GM12878 (cell line): ENCODE measurements at regions not wholly inside any gene's neighbourhood (a gene's known extent, or its start where the extent isn't known, plus 50 kb on each side); places are given as distances from the start of the nearest gene placed in this dataset.
"Not testable (repeated sequence)": the region's sequence is repeated elsewhere in the genome, so short reads cannot be mapped to it uniquely, and the experiment has no call there.

Experiments used
- NR2C2 ChIP-seq: IDR thresholded peaks from 2 replicates; pipeline ENCODE4 v1.6.1; 2011; ENCODE audit warnings: borderline replicate concordance, low read depth; ENCODE audit not compliant: control insufficient read depth, insufficient read length
- POLR2A ChIP-seq: IDR thresholded peaks from 2 replicates; pipeline ENCODE4 v1.6.1; 2011; ENCODE audit warnings: low read depth, mild to moderate bottlenecking, low read length
- SIN3A ChIP-seq: IDR thresholded peaks from 2 replicates; pipeline ENCODE4 v1.6.1; 2012; ENCODE audit warnings: low read depth, low read length, improper control_type of control experiment
- SPI1 ChIP-seq: IDR thresholded peaks from 2 replicates; pipeline ENCODE4 v1.6.1; 2011; ENCODE audit warnings: low read depth, mild to moderate bottlenecking, low read length, moderate library complexity, borderline replicate concordance; ENCODE audit not compliant: insufficient read depth
- TF ChIP-seq, protein P1 (sequence below), 3 experiments: IDR thresholded peaks in 2 of 3; conservative IDR thresholded peaks in 1 of 3; 2 replicates each; pipeline ENCODE4 v1.5.1; 2011; ENCODE audit warnings: low read depth in 3 of 3, low read length in 3 of 3, mild to moderate bottlenecking in 3 of 3, control low read depth in 2 of 3, moderate library complexity in 2 of 3, inconsistent platforms in 1 of 3, mixed read lengths in 1 of 3; ENCODE audit not compliant: control insufficient read depth in 2 of 3, insufficient read depth in 1 of 3; ENCODE audit errors: extremely low read depth in 1 of 3
- TF ChIP-seq, protein P2 (sequence below): fragments of 450-650 bp; IDR thresholded peaks from 2 replicates; pipeline ENCODE4 v1.6.1; 2016; ENCODE audit warnings: mild to moderate bottlenecking, moderate library complexity, borderline replicate concordance

DNA sequence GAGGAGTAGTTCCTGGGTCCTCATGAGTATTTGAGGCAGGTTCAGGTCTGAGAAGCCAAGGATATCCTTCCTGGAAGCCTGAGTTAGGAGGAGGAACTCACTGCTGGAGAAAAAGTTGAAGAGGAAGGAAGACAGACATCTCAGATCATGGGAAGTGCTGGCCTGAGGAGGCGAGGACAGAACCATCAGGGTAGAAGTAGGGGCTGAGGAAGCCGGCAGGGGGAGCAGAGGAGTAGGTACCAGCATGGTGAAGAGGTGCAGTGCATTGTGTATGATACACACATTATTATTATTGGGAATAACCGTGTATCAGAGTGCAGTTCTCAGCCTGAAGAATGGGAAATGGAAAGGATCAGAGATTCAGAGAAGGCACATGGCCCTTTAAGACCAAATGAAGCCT is 103.2 kb upstream of the PRB2 start:
- not testable (repeated sequence) for TF ChIP-seq POLR2A, NR2C2, SPI1, SIN3A
- TF ChIP-seq, protein P1, sequence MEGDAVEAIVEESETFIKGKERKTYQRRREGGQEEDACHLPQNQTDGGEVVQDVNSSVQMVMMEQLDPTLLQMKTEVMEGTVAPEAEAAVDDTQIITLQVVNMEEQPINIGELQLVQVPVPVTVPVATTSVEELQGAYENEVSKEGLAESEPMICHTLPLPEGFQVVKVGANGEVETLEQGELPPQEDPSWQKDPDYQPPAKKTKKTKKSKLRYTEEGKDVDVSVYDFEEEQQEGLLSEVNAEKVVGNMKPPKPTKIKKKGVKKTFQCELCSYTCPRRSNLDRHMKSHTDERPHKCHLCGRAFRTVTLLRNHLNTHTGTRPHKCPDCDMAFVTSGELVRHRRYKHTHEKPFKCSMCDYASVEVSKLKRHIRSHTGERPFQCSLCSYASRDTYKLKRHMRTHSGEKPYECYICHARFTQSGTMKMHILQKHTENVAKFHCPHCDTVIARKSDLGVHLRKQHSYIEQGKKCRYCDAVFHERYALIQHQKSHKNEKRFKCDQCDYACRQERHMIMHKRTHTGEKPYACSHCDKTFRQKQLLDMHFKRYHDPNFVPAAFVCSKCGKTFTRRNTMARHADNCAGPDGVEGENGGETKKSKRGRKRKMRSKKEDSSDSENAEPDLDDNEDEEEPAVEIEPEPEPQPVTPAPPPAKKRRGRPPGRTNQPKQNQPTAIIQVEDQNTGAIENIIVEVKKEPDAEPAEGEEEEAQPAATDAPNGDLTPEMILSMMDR (IDR thresholded peaks at IDR 0.05 in 2 of 3, conservative IDR thresholded peaks at IDR 0.05 in 1 of 3; ENCODE audit: control insufficient read depth in 2 of 3, extremely low read depth in 1 of 3, insufficient read depth in 1 of 3, low read depth in 3 of 3, low read length in 3 of 3), result peak; percentile 13 to 34 (median 23); a peak in 3 of 6 replicates
- TF ChIP-seq, protein P2, sequence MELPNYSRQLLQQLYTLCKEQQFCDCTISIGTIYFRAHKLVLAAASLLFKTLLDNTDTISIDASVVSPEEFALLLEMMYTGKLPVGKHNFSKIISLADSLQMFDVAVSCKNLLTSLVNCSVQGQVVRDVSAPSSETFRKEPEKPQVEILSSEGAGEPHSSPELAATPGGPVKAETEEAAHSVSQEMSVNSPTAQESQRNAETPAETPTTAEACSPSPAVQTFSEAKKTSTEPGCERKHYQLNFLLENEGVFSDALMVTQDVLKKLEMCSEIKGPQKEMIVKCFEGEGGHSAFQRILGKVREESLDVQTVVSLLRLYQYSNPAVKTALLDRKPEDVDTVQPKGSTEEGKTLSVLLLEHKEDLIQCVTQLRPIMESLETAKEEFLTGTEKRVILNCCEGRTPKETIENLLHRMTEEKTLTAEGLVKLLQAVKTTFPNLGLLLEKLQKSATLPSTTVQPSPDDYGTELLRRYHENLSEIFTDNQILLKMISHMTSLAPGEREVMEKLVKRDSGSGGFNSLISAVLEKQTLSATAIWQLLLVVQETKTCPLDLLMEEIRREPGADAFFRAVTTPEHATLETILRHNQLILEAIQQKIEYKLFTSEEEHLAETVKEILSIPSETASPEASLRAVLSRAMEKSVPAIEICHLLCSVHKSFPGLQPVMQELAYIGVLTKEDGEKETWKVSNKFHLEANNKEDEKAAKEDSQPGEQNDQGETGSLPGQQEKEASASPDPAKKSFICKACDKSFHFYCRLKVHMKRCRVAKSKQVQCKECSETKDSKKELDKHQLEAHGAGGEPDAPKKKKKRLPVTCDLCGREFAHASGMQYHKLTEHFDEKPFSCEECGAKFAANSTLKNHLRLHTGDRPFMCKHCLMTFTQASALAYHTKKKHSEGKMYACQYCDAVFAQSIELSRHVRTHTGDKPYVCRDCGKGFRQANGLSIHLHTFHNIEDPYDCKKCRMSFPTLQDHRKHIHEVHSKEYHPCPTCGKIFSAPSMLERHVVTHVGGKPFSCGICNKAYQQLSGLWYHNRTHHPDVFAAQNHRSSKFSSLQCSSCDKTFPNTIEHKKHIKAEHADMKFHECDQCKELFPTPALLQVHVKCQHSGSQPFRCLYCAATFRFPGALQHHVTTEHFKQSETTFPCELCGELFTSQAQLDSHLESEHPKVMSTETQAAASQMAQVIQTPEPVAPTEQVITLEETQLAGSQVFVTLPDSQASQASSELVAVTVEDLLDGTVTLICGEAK, result not testable (repeated sequence)
